ENCODE measurements at regions not wholly inside any gene's neighbourhood (a gene's known extent, or its start where the extent isn't known, plus 50 kb on each side); places are given as distances from the start of the nearest gene placed in this dataset.

DNA sequence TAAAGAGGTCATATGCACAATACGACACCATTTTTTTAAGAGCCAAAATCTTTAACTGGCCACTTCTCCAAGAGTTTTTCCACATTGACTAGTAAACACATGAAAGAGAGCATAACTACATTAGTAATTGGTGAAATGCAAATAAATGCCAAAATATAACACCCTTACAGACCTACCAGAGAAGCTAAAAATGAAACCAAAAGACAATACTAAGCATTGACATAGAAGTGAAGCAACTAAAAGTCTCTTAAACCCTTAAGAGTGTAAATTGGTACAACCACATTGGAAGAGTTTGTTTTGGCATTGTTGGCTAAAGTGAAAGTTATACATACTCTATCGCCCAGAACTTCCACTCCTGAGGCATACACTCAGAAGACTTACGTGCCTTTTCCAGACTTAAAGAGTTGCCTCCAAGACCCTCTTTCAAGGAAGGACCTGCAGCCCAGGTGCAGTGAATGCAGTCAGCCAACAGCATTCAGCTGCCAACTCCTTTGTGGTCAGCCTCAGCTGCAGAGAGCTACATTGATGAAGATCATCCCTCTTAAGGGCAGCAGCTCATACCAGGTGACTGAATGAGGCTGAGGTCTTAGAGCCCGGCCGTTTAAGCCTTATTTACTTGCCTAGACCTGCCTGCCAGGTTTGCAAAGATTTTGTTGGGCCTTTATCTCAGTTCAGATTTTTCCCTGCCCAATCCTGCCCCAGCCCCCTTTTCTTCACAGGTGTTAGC is 839.1 kb upstream of the ADGRL2 start:
- no peaks in the 10 kb centered on the region for H3K4me1 ChIP-seq (ENCODE audit: control insufficient read depth in 4 of 4, insufficient read depth in 4 of 4, low read length in 3 of 4)
- DNase-seq (ENCODE audit: low spot score): no peak
- H3K27me3 ChIP-seq (ENCODE audit: control insufficient read depth in 4 of 4, insufficient read depth in 4 of 4, low read length in 3 of 4): no peaks in the 10 kb centered on the region
- no peaks in the 10 kb centered on the region for H3K9me3 ChIP-seq (ENCODE audit: control insufficient read depth in 4 of 4, low read length in 3 of 4)
- H3K36me3 ChIP-seq (ENCODE audit: control insufficient read depth in 4 of 4, insufficient read depth in 3 of 4, low read depth in 1 of 4, low read length in 3 of 4): no peaks in the 10 kb centered on the region
- WGBS: 76% methylated on average over 5 of the region's 5 CpGs
- H3K9ac ChIP-seq (ENCODE audit: low read depth in 1 of 2, low read length in 2 of 2): no peak overlapping the region
- no peak overlapping the region for H3K4me3 ChIP-seq (ENCODE audit: low read depth in 1 of 3, low read length in 3 of 3)
- H3K27ac ChIP-seq (ENCODE audit: low read depth in 1 of 2, low read length in 2 of 2): no peak overlapping the region
- TF ChIP-seq, protein P1, sequence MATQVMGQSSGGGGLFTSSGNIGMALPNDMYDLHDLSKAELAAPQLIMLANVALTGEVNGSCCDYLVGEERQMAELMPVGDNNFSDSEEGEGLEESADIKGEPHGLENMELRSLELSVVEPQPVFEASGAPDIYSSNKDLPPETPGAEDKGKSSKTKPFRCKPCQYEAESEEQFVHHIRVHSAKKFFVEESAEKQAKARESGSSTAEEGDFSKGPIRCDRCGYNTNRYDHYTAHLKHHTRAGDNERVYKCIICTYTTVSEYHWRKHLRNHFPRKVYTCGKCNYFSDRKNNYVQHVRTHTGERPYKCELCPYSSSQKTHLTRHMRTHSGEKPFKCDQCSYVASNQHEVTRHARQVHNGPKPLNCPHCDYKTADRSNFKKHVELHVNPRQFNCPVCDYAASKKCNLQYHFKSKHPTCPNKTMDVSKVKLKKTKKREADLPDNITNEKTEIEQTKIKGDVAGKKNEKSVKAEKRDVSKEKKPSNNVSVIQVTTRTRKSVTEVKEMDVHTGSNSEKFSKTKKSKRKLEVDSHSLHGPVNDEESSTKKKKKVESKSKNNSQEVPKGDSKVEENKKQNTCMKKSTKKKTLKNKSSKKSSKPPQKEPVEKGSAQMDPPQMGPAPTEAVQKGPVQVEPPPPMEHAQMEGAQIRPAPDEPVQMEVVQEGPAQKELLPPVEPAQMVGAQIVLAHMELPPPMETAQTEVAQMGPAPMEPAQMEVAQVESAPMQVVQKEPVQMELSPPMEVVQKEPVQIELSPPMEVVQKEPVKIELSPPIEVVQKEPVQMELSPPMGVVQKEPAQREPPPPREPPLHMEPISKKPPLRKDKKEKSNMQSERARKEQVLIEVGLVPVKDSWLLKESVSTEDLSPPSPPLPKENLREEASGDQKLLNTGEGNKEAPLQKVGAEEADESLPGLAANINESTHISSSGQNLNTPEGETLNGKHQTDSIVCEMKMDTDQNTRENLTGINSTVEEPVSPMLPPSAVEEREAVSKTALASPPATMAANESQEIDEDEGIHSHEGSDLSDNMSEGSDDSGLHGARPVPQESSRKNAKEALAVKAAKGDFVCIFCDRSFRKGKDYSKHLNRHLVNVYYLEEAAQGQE (IDR thresholded peaks at IDR 0.05): no peak
- no peak for TF ChIP-seq YY1 (IDR thresholded peaks at IDR 0.05)
- TF ChIP-seq TAF1 (conservative IDR thresholded peaks at IDR 0.05): no peak
- no peak for TF ChIP-seq EGR1 (IDR thresholded peaks at IDR 0.05; ENCODE audit: low read depth in 2 of 2)
- no peak for TF ChIP-seq FOXA2 (IDR thresholded peaks at IDR 0.05)
- no peak for TF ChIP-seq RAD21 (IDR thresholded peaks at IDR 0.05)
- no peak for TF ChIP-seq NR2F2 (IDR thresholded peaks at IDR 0.05)

DNA sequence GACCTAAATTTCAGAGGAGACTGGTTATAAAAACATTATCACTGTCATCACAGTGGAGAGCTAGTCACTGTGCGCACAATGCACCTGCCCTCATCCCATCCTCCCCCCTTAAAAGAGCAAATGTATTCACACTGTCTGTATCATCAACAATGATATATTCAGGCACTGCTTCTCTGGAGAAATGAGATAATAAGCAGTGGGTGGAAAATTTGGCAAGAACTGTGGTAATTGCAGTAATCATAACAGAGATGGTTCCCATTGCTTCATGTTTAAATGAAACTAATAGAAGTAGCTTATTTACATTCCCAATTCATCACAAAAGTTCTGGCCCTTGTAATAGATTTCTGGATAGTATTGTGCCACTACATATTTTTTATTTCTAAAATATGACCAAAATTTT is 867.4 kb upstream of the ADGRL2 start:
- WGBS: 95% methylated on average over 1 of the region's 1 CpG
- Histone ChIP-seq H3K9me3 (ENCODE audit: control insufficient read depth in 4 of 4, low read length in 3 of 4) (peaks cover 0 to 10% (median 4%) of the 10 kb centered on the region in 4 donors), H3K27ac (ENCODE audit: low read depth in 1 of 2, low read length in 2 of 2) (no peak overlapping the region)

GRCh38 chr1:80931178-80931577 is 869.6 kb upstream of the ADGRL2 start:
- no peak for DNase-seq (ENCODE audit: low spot score)
- no peak overlapping the region for H3K9ac ChIP-seq (ENCODE audit: low read depth in 1 of 2, low read length in 2 of 2)
- H3K27ac ChIP-seq (ENCODE audit: low read depth in 1 of 2, low read length in 2 of 2): no peak overlapping the region
- no peaks in the 10 kb centered on the region for H3K36me3 ChIP-seq (ENCODE audit: control insufficient read depth in 4 of 4, insufficient read depth in 3 of 4, low read depth in 1 of 4, low read length in 3 of 4)
- peaks cover 0 to 10% (median 4%) of the 10 kb centered on the region in 4 donors for H3K9me3 ChIP-seq (ENCODE audit: control insufficient read depth in 4 of 4, low read length in 3 of 4)
- H3K27me3 ChIP-seq (ENCODE audit: control insufficient read depth in 4 of 4, insufficient read depth in 4 of 4, low read length in 3 of 4): no peaks in the 10 kb centered on the region
- no peak overlapping the region for H3K4me3 ChIP-seq (ENCODE audit: low read depth in 1 of 3, low read length in 3 of 3)
- no peaks in the 10 kb centered on the region for H3K4me1 ChIP-seq (ENCODE audit: control insufficient read depth in 4 of 4, insufficient read depth in 4 of 4, low read length in 3 of 4)
- TF ChIP-seq ZBTB33 (IDR thresholded peaks at IDR 0.05): no peak
- no peak for TF ChIP-seq CTCF (IDR thresholded peaks at IDR 0.05; ENCODE audit: low read depth, low read length, missing input control)
- TF ChIP-seq NR2F2 (IDR thresholded peaks at IDR 0.05): no peak
- no peak for TF ChIP-seq ATF3 (IDR thresholded peaks at IDR 0.05)
- TF ChIP-seq TAF1 (conservative IDR thresholded peaks at IDR 0.05): no peak
- TF ChIP-seq GABPA (IDR thresholded peaks at IDR 0.05 in 1 of 2, conservative IDR thresholded peaks at IDR 0.05 in 1 of 2): no peak
- TF ChIP-seq SP1 (IDR thresholded peaks at IDR 0.05): no peak
- no peak for TF ChIP-seq HNF4A (conservative IDR thresholded peaks at IDR 0.05)
- no peak for TF ChIP-seq RXRA (IDR thresholded peaks at IDR 0.05)
- TF ChIP-seq RAD21 (IDR thresholded peaks at IDR 0.05): no peak
- TF ChIP-seq JUND (IDR thresholded peaks at IDR 0.05): no peak
- no peak for TF ChIP-seq FOXA1 (IDR thresholded peaks at IDR 0.05)
- TF ChIP-seq FOXA2 (IDR thresholded peaks at IDR 0.05): no peak

More for the DNA sequence above, 867.4 kb upstream of the ADGRL2 start:
- Histone ChIP-seq H3K9ac (ENCODE audit: low read depth in 1 of 2, low read length in 2 of 2) (no peak overlapping the region), H3K4me1 (ENCODE audit: control insufficient read depth in 4 of 4, insufficient read depth in 4 of 4, low read length in 3 of 4) (no peaks in the 10 kb centered on the region), H3K36me3 (ENCODE audit: control insufficient read depth in 4 of 4, insufficient read depth in 3 of 4, low read depth in 1 of 4, low read length in 3 of 4) (no peaks in the 10 kb centered on the region), H3K4me3 (ENCODE audit: low read depth in 1 of 3, low read length in 3 of 3) (no peak overlapping the region), H3K27me3 (ENCODE audit: control insufficient read depth in 4 of 4, insufficient read depth in 4 of 4, low read length in 3 of 4) (no peaks in the 10 kb centered on the region)
- TF ChIP-seq ATF3 (IDR thresholded peaks at IDR 0.05): no peak
- TF ChIP-seq YY1 (IDR thresholded peaks at IDR 0.05): no peak
- no peak for TF ChIP-seq RAD21 (IDR thresholded peaks at IDR 0.05)
- no peak for TF ChIP-seq FOXA2 (IDR thresholded peaks at IDR 0.05)
- TF ChIP-seq, protein P2, sequence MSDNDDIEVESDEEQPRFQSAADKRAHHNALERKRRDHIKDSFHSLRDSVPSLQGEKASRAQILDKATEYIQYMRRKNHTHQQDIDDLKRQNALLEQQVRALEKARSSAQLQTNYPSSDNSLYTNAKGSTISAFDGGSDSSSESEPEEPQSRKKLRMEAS (IDR thresholded peaks at IDR 0.05): no peak
- no peak for TF ChIP-seq HNF4G (IDR thresholded peaks at IDR 0.05)
- TF ChIP-seq NR2F2 (IDR thresholded peaks at IDR 0.05): no peak
- no peak for TF ChIP-seq EGR1 (IDR thresholded peaks at IDR 0.05; ENCODE audit: low read depth in 2 of 2)
- no peak for TF ChIP-seq FOXA1 (IDR thresholded peaks at IDR 0.05)
- TF ChIP-seq HNF4A (conservative IDR thresholded peaks at IDR 0.05): no peak
- DNase-seq (ENCODE audit: low spot score): no peak

Data from liver (tissue), 8 donors.